GM19463 (cell line): ENCODE measurements at regions not wholly inside any gene's neighbourhood (a gene's known extent, or its start where the extent isn't known, plus 50 kb on each side); places are given as distances from the start of the nearest gene placed in this dataset.

Experiments
- ATAC-seq: cut with Tn5 transposase; IDR thresholded peaks from one replicate; pipeline ENCODE4 v1.9.1; 2021; ENCODE audit warnings: mild to moderate bottlenecking, moderate library complexity; ENCODE audit not compliant: unreplicated experiment

GRCh38 chr1:60245324-60245723 is 171.8 kb upstream of the C1orf87 start:
- no peak for ATAC-seq

- no peak for ATAC-seq
Observed at GRCh38 chr1:60244906-60245305, 171.3 kb upstream of the C1orf87 start.

- ATAC-seq, result no peak
Observed at GRCh38 chr1:60235275-60235674, 161.7 kb upstream of the C1orf87 start.

- no peak for ATAC-seq
Observed at GRCh38 chr1:60234776-60235175, 161.2 kb upstream of the C1orf87 start.

GRCh38 chr1:60229821-60230220 is 156.3 kb upstream of the C1orf87 start:
- ATAC-seq, result no peak

GRCh38 chr1:60228041-60228491 is 154.5 kb upstream of the C1orf87 start:
- no peak for ATAC-seq

GRCh38 chr1:60227601-60228000 is 154.0 kb upstream of the C1orf87 start:
- no peak for ATAC-seq

- ATAC-seq, result no peak
Observed at GRCh38 chr1:60225486-60225885, 151.9 kb upstream of the C1orf87 start.

GRCh38 chr1:60224523-60224922 is 151.0 kb upstream of the C1orf87 start:
- ATAC-seq, result no peak

GRCh38 chr1:60223158-60223557 is 149.6 kb upstream of the C1orf87 start:
- ATAC-seq, result no peak

GRCh38 chr1:60222360-60223115 is 149.0 kb upstream of the C1orf87 start:
- no peak for ATAC-seq

GRCh38 chr1:60213253-60213652 is 139.7 kb upstream of the C1orf87 start:
- no peak for ATAC-seq

GRCh38 chr1:60196026-60196425 is 122.5 kb upstream of the C1orf87 start:
- no peak for ATAC-seq

- no peak for ATAC-seq
Observed at GRCh38 chr1:60185684-60186083, 112.1 kb upstream of the C1orf87 start.

- no peak for ATAC-seq
Observed at GRCh38 chr1:60184521-60184920, 111.0 kb upstream of the C1orf87 start.

GRCh38 chr1:60173729-60174505 is 100.3 kb upstream of the C1orf87 start:
- no peak for ATAC-seq

- ATAC-seq, result no peak
Observed at GRCh38 chr1:60173006-60173405, 99.4 kb upstream of the C1orf87 start.

GRCh38 chr1:60171801-60172200 is 98.2 kb upstream of the C1orf87 start:
- ATAC-seq, result no peak

GRCh38 chr1:60170709-60171108 is 97.1 kb upstream of the C1orf87 start:
- no peak for ATAC-seq

GRCh38 chr1:60169206-60169605 is 95.6 kb upstream of the C1orf87 start:
- no peak for ATAC-seq

- no peak for ATAC-seq
Observed at GRCh38 chr1:60162936-60163335, 89.4 kb upstream of the C1orf87 start.

GRCh38 chr1:60160141-60160540 is 86.6 kb upstream of the C1orf87 start:
- no peak for ATAC-seq
